ENCODE measurements at regions not wholly inside any gene's neighbourhood (a gene's known extent, or its start where the extent isn't known, plus 50 kb on each side); places are given as distances from the start of the nearest gene placed in this dataset.
"Not testable (repeated sequence)": the region's sequence is repeated elsewhere in the genome, so short reads cannot be mapped to it uniquely, and the experiment has no call there.

- FAIRE-seq (peak; percentile 18), DNase-seq (ENCODE audit: insufficient read length, low spot score) (no peak)
Measured at GRCh38 chr7:24127930-24128329, 156.1 kb upstream of the NPY start.

- DNase-seq (ENCODE audit: insufficient read length, low spot score) (no peak), FAIRE-seq (no peak)
Measured at GRCh38 chr7:24129597-24129996, 154.4 kb upstream of the NPY start.

GRCh38 chr7:24130631-24131030, 153.4 kb upstream of the NPY start:
- FAIRE-seq (no peak), DNase-seq (ENCODE audit: insufficient read length, low spot score) (no peak)

- DNase-seq (ENCODE audit: insufficient read length, low spot score) (no peak), FAIRE-seq (peak; percentile 61)
Measured at GRCh38 chr7:24133691-24134090, 150.3 kb upstream of the NPY start.

GRCh38 chr7:24134535-24134934, 149.5 kb upstream of the NPY start:
- FAIRE-seq (no peak), DNase-seq (ENCODE audit: insufficient read length, low spot score) (no peak)

- FAIRE-seq = peak; percentile 90
Measured at GRCh38 chr7:24135003-24135817, 148.8 kb upstream of the NPY start.

GRCh38 chr7:24137338-24137737, 146.7 kb upstream of the NPY start:
- no peak for DNase-seq (ENCODE audit: insufficient read length, low spot score)
- FAIRE-seq = no peak

More at GRCh38 chr7:24135003-24135817, 148.8 kb upstream of the NPY start:
- peak; percentile 28 for DNase-seq (ENCODE audit: insufficient read length, low spot score)

GRCh38 chr7:24138343-24138742, 145.6 kb upstream of the NPY start:
- no peak for DNase-seq (ENCODE audit: insufficient read length, low spot score)
- no peak for FAIRE-seq

- DNase-seq (ENCODE audit: insufficient read length, low spot score) (no peak), FAIRE-seq (no peak)
Measured at GRCh38 chr7:24140001-24140400, 144.0 kb upstream of the NPY start.

- FAIRE-seq = no peak
- no peak for DNase-seq (ENCODE audit: insufficient read length, low spot score)
Measured at GRCh38 chr7:24141874-24142509, 142.0 kb upstream of the NPY start.

- FAIRE-seq = no peak
- no peak for DNase-seq (ENCODE audit: insufficient read length, low spot score)
Measured at GRCh38 chr7:24143547-24143946, 140.4 kb upstream of the NPY start.

GRCh38 chr7:24151944-24152343, 132.0 kb upstream of the NPY start:
- DNase-seq (ENCODE audit: insufficient read length, low spot score) (no peak), FAIRE-seq (no peak)

GRCh38 chr7:24152356-24152755, 131.6 kb upstream of the NPY start:
- FAIRE-seq = no peak

GRCh38 chr7:24152877-24153472, 131.0 kb upstream of the NPY start:
- FAIRE-seq = no peak

More at GRCh38 chr7:24152356-24152755, 131.6 kb upstream of the NPY start:
- no peak for DNase-seq (ENCODE audit: insufficient read length, low spot score)

GRCh38 chr7:24157666-24158065, 126.3 kb upstream of the NPY start:
- DNase-seq (ENCODE audit: insufficient read length, low spot score) (no peak), FAIRE-seq (no peak)

More at GRCh38 chr7:24152877-24153472, 131.0 kb upstream of the NPY start:
- no peak for DNase-seq (ENCODE audit: insufficient read length, low spot score)

- FAIRE-seq (no peak), DNase-seq (ENCODE audit: insufficient read length, low spot score) (no peak)
Measured at GRCh38 chr7:24158975-24159374, 125.0 kb upstream of the NPY start.

GRCh38 chr7:24164401-24164800, 119.6 kb upstream of the NPY start:
- DNase-seq (ENCODE audit: insufficient read length, low spot score) (no peak), FAIRE-seq (no peak)

- no peak for DNase-seq (ENCODE audit: insufficient read length, low spot score)
Measured at GRCh38 chr7:24169077-24169624, 114.8 kb upstream of the NPY start.

GRCh38 chr7:24171951-24172350, 112.0 kb upstream of the NPY start:
- FAIRE-seq; DNase-seq (ENCODE audit: insufficient read length, low spot score): not testable (repeated sequence)

More at GRCh38 chr7:24169077-24169624, 114.8 kb upstream of the NPY start:
- FAIRE-seq = no peak

GRCh38 chr7:24172856-24173255, 111.1 kb upstream of the NPY start:
- FAIRE-seq (no peak), DNase-seq (ENCODE audit: insufficient read length, low spot score) (no peak)

GRCh38 chr7:24175603-24176002, 108.4 kb upstream of the NPY start:
- DNase-seq (ENCODE audit: insufficient read length, low spot score) (no peak), FAIRE-seq (no peak)
